HCT116 (cell line): ENCODE measurements at regions not wholly inside any gene's neighbourhood (a gene's known extent, or its start where the extent isn't known, plus 50 kb on each side); places are given as distances from the start of the nearest gene placed in this dataset.

ENCODE experiments used
- ATAC-seq: fragments of 200-7000 bp; cut with Tn5 transposase; 2 replicates; pipeline ENCODE4 v1.9.1; 2020; ENCODE audit warnings: mild to moderate bottlenecking, moderate library complexity
- BruUV-seq: library from RNA; stranded (reverse); fragments of 400-500 nt; replicated peaks from 2 replicates; lab custom pipeline; 2021; lab: Mats Ljungman, UMichigan
- CTCF ChIA-PET: fragments of 300-600 bp; sonication (Branson Sonifier 250); formaldehyde crosslinking; loops from one replicate; lab custom pipeline; 2021; ENCODE audit warnings: antibody characterized with exemption; lab: Charles Lee
- POLR2A ChIA-PET: fragments of 300-600, 350-600 bp; sonication (Branson Sonifier 250); formaldehyde crosslinking; loops from one replicate; lab custom pipeline; 2021; ENCODE audit warnings: antibody characterized with exemption; lab: Charles Lee
- RAD21 ChIA-PET, 2 experiments: fragments of 300-600 bp; sonication (Branson Sonifier 250); formaldehyde crosslinking; loops; one replicate each; lab custom pipeline; 2023; ENCODE audit warnings: low total read pairs in 2 of 2; ENCODE audit not compliant: uncharacterized antibody in 2 of 2, unreplicated experiment in 2 of 2, low non-redundant PET in 1 of 2; lab: Charles Lee
- DNase-seq: peaks from one replicate; pipeline ENCODE4 v3.0.0-alpha.2; 2010; ENCODE audit warnings: low read depth, low spot score
- H2AFZ ChIP-seq: fragments of 200-600 bp; shearing (Covaris generic), sonication (generic); 2 replicates; pipeline ENCODE4 v1.6.1; 2017; ENCODE audit warnings: low read depth, mixed run types, mixed read lengths, antibody characterized with exemption, low read length; ENCODE audit not compliant: poor library complexity, severe bottlenecking
- H3K27ac ChIP-seq: 2 replicates; pipeline ENCODE4 v1.5.1; 2012; ENCODE audit warnings: low read depth, low read length
- H3K27me3 ChIP-seq: fragments of 200-600 bp; sonication (generic); 2 replicates; pipeline ENCODE4 v1.6.1; 2016; ENCODE audit warnings: mixed run types, low read length, mixed read lengths; ENCODE audit not compliant: insufficient read depth
- H3K36me3 ChIP-seq, 2 experiments: fragments of 200-500 bp in 1 of 2; fragments of 200-600 bp in 1 of 2; sonication (Bioruptor generic) in 1 of 2; sonication (generic) in 1 of 2; 2 replicates each; pipeline versions ENCODE4 v1.5.1 to v1.6.1; 2014 to 2016; ENCODE audit warnings: low read length in 2 of 2, inconsistent platforms in 1 of 2, mixed read lengths in 1 of 2, mixed run types in 1 of 2; ENCODE audit not compliant: insufficient read depth in 2 of 2, control insufficient read depth in 1 of 2
- H3K4me1 ChIP-seq, 2 experiments: fragments of 200-600 bp in 1 of 2; sonication (generic) in 1 of 2; 2 replicates each; pipeline versions ENCODE4 v1.5.1 to v1.6.1; 2012 to 2017; ENCODE audit warnings: low read length in 2 of 2, inconsistent platforms in 1 of 2, mild to moderate bottlenecking in 1 of 2, mixed read lengths in 1 of 2, mixed run types in 1 of 2, moderate library complexity in 1 of 2; ENCODE audit not compliant: insufficient read depth in 2 of 2, control insufficient read depth in 1 of 2
- H3K4me2 ChIP-seq: fragments of 200-600 bp; sonication (generic); 2 replicates; pipeline ENCODE4 v1.6.1; 2017; ENCODE audit warnings: mixed run types, low read length, mixed read lengths
- H3K4me3 ChIP-seq, 2 experiments: fragments of 200-600 bp in 1 of 2; sonication (generic) in 1 of 2; replicated peaks in 1 of 2; 2 replicates each; pipeline ENCODE4 v1.5.1; 2011 to 2016; ENCODE audit warnings: low read length in 2 of 2, control low read depth in 1 of 2, low read depth in 1 of 2, mild to moderate bottlenecking in 1 of 2, mixed read lengths in 1 of 2, mixed run types in 1 of 2
- H3K79me2 ChIP-seq: fragments of 200-600 bp; sonication (generic); 2 replicates; pipeline ENCODE4 v1.6.1; 2017; ENCODE audit warnings: mild to moderate bottlenecking, mixed run types, low read length, moderate library complexity, mixed read lengths; ENCODE audit not compliant: insufficient read depth
- H3K9ac ChIP-seq: fragments of 200-600 bp; sonication (generic); 2 replicates; pipeline ENCODE4 v1.6.1; 2016; ENCODE audit warnings: low read length, mixed read lengths
- H3K9me2 ChIP-seq: fragments of 200-600 bp; sonication (generic), shearing (Covaris generic); 2 replicates; pipeline ENCODE4 v1.6.1; 2017; ENCODE audit warnings: mixed run types, mild to moderate bottlenecking, moderate library complexity; ENCODE audit not compliant: insufficient read depth
- H3K9me3 ChIP-seq, 2 experiments: fragments of 200-500 bp in 1 of 2; fragments of 200-600 bp in 1 of 2; sonication (Bioruptor generic) in 1 of 2; sonication (generic) in 1 of 2; 2 replicates each; pipeline ENCODE4 v1.6.1; 2014 to 2017; ENCODE audit warnings: low read length in 2 of 2, mixed read lengths in 2 of 2, inconsistent platforms in 1 of 2, low read depth in 1 of 2, mild to moderate bottlenecking in 1 of 2, mixed run types in 1 of 2, moderate library complexity in 1 of 2; ENCODE audit not compliant: control insufficient read depth in 1 of 2, insufficient read depth in 1 of 2
- H4K20me1 ChIP-seq: fragments of 200-600 bp; sonication (generic), shearing (Covaris generic); 2 replicates; pipeline ENCODE4 v1.6.1; 2017; ENCODE audit warnings: mixed run types, mild to moderate bottlenecking, moderate library complexity; ENCODE audit not compliant: insufficient read depth
- CEBPB ChIP-seq: IDR thresholded peaks from 2 replicates; pipeline ENCODE4 v1.6.1; 2012; ENCODE audit warnings: low read depth
- EGR1 ChIP-seq: IDR thresholded peaks from 2 replicates; pipeline ENCODE4 v1.6.1; 2012; ENCODE audit warnings: low read depth
- ELF1 ChIP-seq: IDR thresholded peaks from 2 replicates; pipeline ENCODE4 v1.6.1; 2012; ENCODE audit warnings: low read depth, borderline replicate concordance
- FOSL1 ChIP-seq: IDR thresholded peaks from 2 replicates; pipeline ENCODE4 v1.6.1; 2012; ENCODE audit warnings: low read depth
- JUND ChIP-seq: IDR thresholded peaks from 2 replicates; pipeline ENCODE4 v1.6.1; 2012
- POLR2A ChIP-seq: IDR thresholded peaks from 2 replicates; pipeline ENCODE4 v1.7.0; 2011; ENCODE audit warnings: borderline replicate concordance; ENCODE audit not compliant: insufficient read depth, insufficient read length; ENCODE audit errors: extremely low read depth
- POLR2AphosphoS5 ChIP-seq: IDR thresholded peaks from 2 replicates; pipeline ENCODE4 v1.6.1; 2011; ENCODE audit warnings: mild to moderate bottlenecking, low read depth, low read length, moderate library complexity
- RAD21 ChIP-seq: IDR thresholded peaks from 2 replicates; pipeline ENCODE4 v1.6.1; 2012; ENCODE audit warnings: low read depth, mild to moderate bottlenecking
- SIN3A ChIP-seq: IDR thresholded peaks from 2 replicates; pipeline ENCODE4 v1.6.1; 2012; ENCODE audit warnings: low read depth
- SP1 ChIP-seq: IDR thresholded peaks from 2 replicates; pipeline ENCODE4 v1.6.1; 2012; ENCODE audit warnings: low read depth
- TCF7L2 ChIP-seq: IDR thresholded peaks from 2 replicates; pipeline ENCODE4 v1.7.0; 2011; ENCODE audit warnings: borderline replicate concordance, inconsistent platforms; ENCODE audit not compliant: insufficient read depth, insufficient read length; ENCODE audit errors: extremely low read depth
- ZFX ChIP-seq: fragments of 450-650 bp; IDR thresholded peaks from 2 replicates; pipeline ENCODE4 v1.6.1; 2017
- ZNF274 ChIP-seq: fragments of 200-500 bp; sonication (Bioruptor generic); IDR thresholded peaks from 2 replicates; pipeline ENCODE4 v1.6.1; 2014; ENCODE audit warnings: mild to moderate bottlenecking, low read depth, low read length, inconsistent platforms
- intact Hi-C: fragments of 100-400 bp; cut with micrococcal nuclease; formaldehyde crosslinking; loops from 2 replicates; pipeline ENCODE4 v1.10.0; 2022
- TF ChIP-seq, protein P1 (sequence below), 3 experiments: fragments of 200-600 bp in 1 of 3; sonication (generic) in 1 of 3; IDR thresholded peaks in 2 of 3; conservative IDR thresholded peaks in 1 of 3; 2 replicates each; pipeline ENCODE4 v1.5.1; 2012 to 2017; ENCODE audit warnings: low read depth in 2 of 3, low read length in 2 of 3, antibody characterized with exemption in 1 of 3, borderline replicate concordance in 1 of 3, control low read depth in 1 of 3, mild to moderate bottlenecking in 1 of 3, mixed read lengths in 1 of 3, mixed run types in 1 of 3, moderate library complexity in 1 of 3; ENCODE audit not compliant: insufficient read depth in 1 of 3
- TF ChIP-seq, protein P2 (sequence below): IDR thresholded peaks from 2 replicates; pipeline ENCODE4 v1.6.1; 2011; ENCODE audit warnings: mild to moderate bottlenecking, low read length, moderate library complexity; ENCODE audit not compliant: insufficient replicate concordance; ENCODE audit errors: extremely low read depth
- TF ChIP-seq, protein P3 (sequence below): IDR thresholded peaks from 2 replicates; pipeline ENCODE4 v1.6.1; 2012

DNA sequence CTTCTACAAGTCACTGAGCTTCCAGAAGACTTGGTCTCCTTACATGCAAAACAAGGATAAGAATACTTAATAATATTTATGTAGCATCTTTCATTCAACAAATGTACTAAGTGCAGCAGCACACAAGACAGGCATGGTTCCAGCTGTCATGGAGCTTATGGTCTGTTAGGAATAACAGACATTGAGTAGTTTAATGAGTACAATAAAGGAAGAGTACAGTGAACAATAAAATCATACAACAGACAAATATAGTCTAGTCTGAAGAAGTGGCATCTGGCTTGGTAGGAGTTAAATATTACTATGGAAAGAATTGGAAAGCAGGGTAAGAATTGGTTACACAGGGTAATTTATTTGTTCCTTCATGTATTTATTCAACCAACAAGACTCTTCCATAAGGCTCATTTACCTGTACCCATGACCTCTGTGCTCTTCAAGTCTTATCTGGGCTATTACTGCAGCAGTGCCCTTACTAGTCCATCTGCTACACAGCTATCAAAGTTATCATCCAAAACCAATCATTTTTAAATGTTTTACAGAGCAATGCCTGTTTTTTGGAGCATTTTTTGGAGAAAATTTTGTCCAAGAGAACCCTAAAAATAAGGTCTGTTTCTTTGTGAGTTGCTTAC is 101.1 kb upstream of the RPL34 start:
- DNase-seq (no peak), ATAC-seq (no peak)
- H3K4me3 ChIP-seq = no peak overlapping the region
- no peaks in the 10 kb centered on the region for H3K4me1 ChIP-seq
- no TSS peak for BruUV-seq
- H4K20me1 ChIP-seq = no peaks in the 10 kb centered on the region
- H3K27ac ChIP-seq = no peak overlapping the region
- no peaks in the 10 kb centered on the region for H3K9me2 ChIP-seq
- intact Hi-C loops = no loop called here
- H3K36me3 ChIP-seq = no peaks in the 10 kb centered on the region
- no peak overlapping the region for H2AFZ ChIP-seq
- RAD21 ChIA-PET = no interaction called here
- no peak overlapping the region for H3K9ac ChIP-seq
- TF ChIP-seq ZNF274 (no peak), SIN3A (no peak), SP1 (no peak), POLR2A (no peak), POLR2AphosphoS5 (no peak), ELF1 (no peak), ZFX (no peak), EGR1 (no peak), TCF7L2 (no peak), FOSL1 (no peak), CEBPB (no peak), RAD21 (no peak), JUND (no peak)
- TF ChIP-seq, protein P1, sequence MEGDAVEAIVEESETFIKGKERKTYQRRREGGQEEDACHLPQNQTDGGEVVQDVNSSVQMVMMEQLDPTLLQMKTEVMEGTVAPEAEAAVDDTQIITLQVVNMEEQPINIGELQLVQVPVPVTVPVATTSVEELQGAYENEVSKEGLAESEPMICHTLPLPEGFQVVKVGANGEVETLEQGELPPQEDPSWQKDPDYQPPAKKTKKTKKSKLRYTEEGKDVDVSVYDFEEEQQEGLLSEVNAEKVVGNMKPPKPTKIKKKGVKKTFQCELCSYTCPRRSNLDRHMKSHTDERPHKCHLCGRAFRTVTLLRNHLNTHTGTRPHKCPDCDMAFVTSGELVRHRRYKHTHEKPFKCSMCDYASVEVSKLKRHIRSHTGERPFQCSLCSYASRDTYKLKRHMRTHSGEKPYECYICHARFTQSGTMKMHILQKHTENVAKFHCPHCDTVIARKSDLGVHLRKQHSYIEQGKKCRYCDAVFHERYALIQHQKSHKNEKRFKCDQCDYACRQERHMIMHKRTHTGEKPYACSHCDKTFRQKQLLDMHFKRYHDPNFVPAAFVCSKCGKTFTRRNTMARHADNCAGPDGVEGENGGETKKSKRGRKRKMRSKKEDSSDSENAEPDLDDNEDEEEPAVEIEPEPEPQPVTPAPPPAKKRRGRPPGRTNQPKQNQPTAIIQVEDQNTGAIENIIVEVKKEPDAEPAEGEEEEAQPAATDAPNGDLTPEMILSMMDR (IDR thresholded peaks at IDR 0.05 in 2 of 3, conservative IDR thresholded peaks at IDR 0.05 in 1 of 3; ENCODE audit: borderline replicate concordance in 1 of 3, insufficient read depth in 1 of 3, low read depth in 2 of 3, low read length in 2 of 3) = no peak
- TF ChIP-seq, protein P2, sequence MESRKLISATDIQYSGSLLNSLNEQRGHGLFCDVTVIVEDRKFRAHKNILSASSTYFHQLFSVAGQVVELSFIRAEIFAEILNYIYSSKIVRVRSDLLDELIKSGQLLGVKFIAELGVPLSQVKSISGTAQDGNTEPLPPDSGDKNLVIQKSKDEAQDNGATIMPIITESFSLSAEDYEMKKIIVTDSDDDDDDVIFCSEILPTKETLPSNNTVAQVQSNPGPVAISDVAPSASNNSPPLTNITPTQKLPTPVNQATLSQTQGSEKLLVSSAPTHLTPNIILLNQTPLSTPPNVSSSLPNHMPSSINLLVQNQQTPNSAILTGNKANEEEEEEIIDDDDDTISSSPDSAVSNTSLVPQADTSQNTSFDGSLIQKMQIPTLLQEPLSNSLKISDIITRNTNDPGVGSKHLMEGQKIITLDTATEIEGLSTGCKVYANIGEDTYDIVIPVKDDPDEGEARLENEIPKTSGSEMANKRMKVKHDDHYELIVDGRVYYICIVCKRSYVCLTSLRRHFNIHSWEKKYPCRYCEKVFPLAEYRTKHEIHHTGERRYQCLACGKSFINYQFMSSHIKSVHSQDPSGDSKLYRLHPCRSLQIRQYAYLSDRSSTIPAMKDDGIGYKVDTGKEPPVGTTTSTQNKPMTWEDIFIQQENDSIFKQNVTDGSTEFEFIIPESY = no peak
- TF ChIP-seq, protein P3, sequence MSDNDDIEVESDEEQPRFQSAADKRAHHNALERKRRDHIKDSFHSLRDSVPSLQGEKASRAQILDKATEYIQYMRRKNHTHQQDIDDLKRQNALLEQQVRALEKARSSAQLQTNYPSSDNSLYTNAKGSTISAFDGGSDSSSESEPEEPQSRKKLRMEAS = no peak
- H3K9me3 ChIP-seq = no peaks in the 10 kb centered on the region
- H3K79me2 ChIP-seq = no peaks in the 10 kb centered on the region
- POLR2A ChIA-PET = no interaction called here
- peaks cover 25% of the 10 kb centered on the region for H3K27me3 ChIP-seq
- CTCF ChIA-PET = interaction anchor here (0.7 kb wide), 1 partner anchor 53 kb away, joined by 3 read pairs; no protein-coding TSS in a partner anchor
- H3K4me2 ChIP-seq = no peak overlapping the region
